ENCODE measurements at regions not wholly inside any gene's neighbourhood (a gene's known extent, or its start where the extent isn't known, plus 50 kb on each side); places are given as distances from the start of the nearest gene placed in this dataset.

GRCh38 chr5:171610686-171611085 is 174.9 kb upstream of the SMIM23 start:
- H3K79me2 ChIP-seq (ENCODE audit: insufficient read depth, low read length) = no peaks in the 10 kb centered on the region
- no peaks in the 10 kb centered on the region for H3K9me2 ChIP-seq (ENCODE audit: low read depth, low read length)
- H3K9ac ChIP-seq (ENCODE audit: low read length) = no peak overlapping the region
- H3K27me3 ChIP-seq (ENCODE audit: insufficient read depth, low read length) = no peaks in the 10 kb centered on the region
- H2AFZ ChIP-seq (ENCODE audit: low read length) = no peak overlapping the region
- no peaks in the 10 kb centered on the region for H3K9me3 ChIP-seq (ENCODE audit: low read length)
- no peak overlapping the region for H3K27ac ChIP-seq (ENCODE audit: low read depth, low read length, poor library complexity, severe bottlenecking)
- no peaks in the 10 kb centered on the region for H3K36me3 ChIP-seq (ENCODE audit: insufficient read depth, low read length)
- H4K20me1 ChIP-seq (ENCODE audit: insufficient read depth, low read length) = no peaks in the 10 kb centered on the region
- H3K4me1 ChIP-seq (ENCODE audit: insufficient read depth, low read length, severe bottlenecking) = no peaks in the 10 kb centered on the region
- no peaks in the 10 kb centered on the region for H3F3A ChIP-seq (ENCODE audit: insufficient read depth, low read length)
- no peak overlapping the region for H3K4me3 ChIP-seq (ENCODE audit: low read depth, low read length, poor library complexity, severe bottlenecking)
- TF ChIP-seq CTCF (IDR thresholded peaks at IDR 0.05; ENCODE audit: low read length) (no peak), EZH2 (IDR thresholded peaks at IDR 0.05; ENCODE audit: borderline replicate concordance, low read length) (no peak)
- H3K4me2 ChIP-seq (ENCODE audit: low read length) = no peak overlapping the region

- Histone ChIP-seq H3K9me2 (ENCODE audit: low read depth, low read length) (no peaks in the 10 kb centered on the region), H3K4me3 (ENCODE audit: low read depth, low read length, poor library complexity, severe bottlenecking) (no peak overlapping the region), H3K36me3 (ENCODE audit: insufficient read depth, low read length) (no peaks in the 10 kb centered on the region), H2AFZ (ENCODE audit: low read length) (no peak overlapping the region), H3K9ac (ENCODE audit: low read length) (no peak overlapping the region), H3F3A (ENCODE audit: insufficient read depth, low read length) (no peaks in the 10 kb centered on the region), H3K4me2 (ENCODE audit: low read length) (no peak overlapping the region), H3K9me3 (ENCODE audit: low read length) (no peaks in the 10 kb centered on the region), H3K27ac (ENCODE audit: low read depth, low read length, poor library complexity, severe bottlenecking) (no peak overlapping the region), H3K4me1 (ENCODE audit: insufficient read depth, low read length, severe bottlenecking) (no peaks in the 10 kb centered on the region), H4K20me1 (ENCODE audit: insufficient read depth, low read length) (no peaks in the 10 kb centered on the region), H3K79me2 (ENCODE audit: insufficient read depth, low read length) (no peaks in the 10 kb centered on the region), H3K27me3 (ENCODE audit: insufficient read depth, low read length) (no peaks in the 10 kb centered on the region; the same call in 1 of the 2 replicates)
- TF ChIP-seq CTCF (IDR thresholded peaks at IDR 0.05; ENCODE audit: low read length) (no peak), EZH2 (IDR thresholded peaks at IDR 0.05; ENCODE audit: borderline replicate concordance, low read length) (no peak)
Observed at GRCh38 chr5:171612749-171613148, 172.9 kb upstream of the SMIM23 start.

GRCh38 chr5:171614511-171614910 is 171.1 kb upstream of the SMIM23 start:
- Histone ChIP-seq H3F3A (ENCODE audit: insufficient read depth, low read length) (no peaks in the 10 kb centered on the region), H3K4me2 (ENCODE audit: low read length) (no peak overlapping the region), H3K9me3 (ENCODE audit: low read length) (no peaks in the 10 kb centered on the region), H3K9ac (ENCODE audit: low read length) (no peak overlapping the region), H3K36me3 (ENCODE audit: insufficient read depth, low read length) (no peaks in the 10 kb centered on the region), H3K4me1 (ENCODE audit: insufficient read depth, low read length, severe bottlenecking) (no peaks in the 10 kb centered on the region), H4K20me1 (ENCODE audit: insufficient read depth, low read length) (no peaks in the 10 kb centered on the region), H3K27me3 (ENCODE audit: insufficient read depth, low read length) (no peaks in the 10 kb centered on the region; the same call in 1 of the 2 replicates), H2AFZ (ENCODE audit: low read length) (no peak overlapping the region), H3K79me2 (ENCODE audit: insufficient read depth, low read length) (no peaks in the 10 kb centered on the region), H3K27ac (ENCODE audit: low read depth, low read length, poor library complexity, severe bottlenecking) (no peak overlapping the region), H3K9me2 (ENCODE audit: low read depth, low read length) (no peaks in the 10 kb centered on the region), H3K4me3 (ENCODE audit: low read depth, low read length, poor library complexity, severe bottlenecking) (no peak overlapping the region)
- TF ChIP-seq CTCF (IDR thresholded peaks at IDR 0.05; ENCODE audit: low read length) (no peak), EZH2 (IDR thresholded peaks at IDR 0.05; ENCODE audit: borderline replicate concordance, low read length) (no peak)
